MM.1S (cell line): ENCODE measurements at regions not wholly inside any gene's neighbourhood (a gene's known extent, or its start where the extent isn't known, plus 50 kb on each side); places are given as distances from the start of the nearest gene placed in this dataset.

Experiments
- DNase-seq: peaks from one replicate; pipeline ENCODE4 v3.0.0-alpha.2; 2015
- H2AFZ ChIP-seq: fragments of 300-600 bp; sonication (generic); 2 replicates; pipeline ENCODE4 v1.6.0; 2016; ENCODE audit warnings: antibody characterized with exemption, low read length
- H3F3A ChIP-seq: fragments of 300-600 bp; sonication (generic); 2 replicates; pipeline ENCODE4 v1.6.1; 2016; ENCODE audit warnings: mild to moderate bottlenecking, antibody characterized with exemption, low read length, moderate library complexity, mixed read lengths; ENCODE audit not compliant: insufficient read depth
- H3K27ac ChIP-seq: fragments of 300-600 bp; sonication (generic); 2 replicates; pipeline ENCODE4 v1.5.1; 2016; ENCODE audit warnings: mild to moderate bottlenecking, low read length
- H3K27me3 ChIP-seq: fragments of 300-600 bp; sonication (generic); replicated peaks from 2 replicates; pipeline ENCODE4 v1.6.0; 2016; ENCODE audit warnings: low read length; ENCODE audit not compliant: insufficient read depth
- H3K36me3 ChIP-seq: fragments of 300-600 bp; sonication (generic); replicated peaks from 2 replicates; pipeline ENCODE4 v1.6.1; 2016; ENCODE audit warnings: mild to moderate bottlenecking, low read length, mixed read lengths; ENCODE audit not compliant: insufficient read depth
- H3K4me1 ChIP-seq: fragments of 300-600 bp; sonication (generic); 2 replicates; pipeline ENCODE4 v1.6.1; 2016; ENCODE audit warnings: low read length, mixed read lengths
- H3K4me2 ChIP-seq: fragments of 300-600 bp; sonication (generic); 2 replicates; pipeline ENCODE4 v1.6.0; 2016; ENCODE audit warnings: low read depth, low read length
- H3K4me3 ChIP-seq: fragments of 300-600 bp; sonication (generic); 2 replicates; pipeline ENCODE4 v1.5.1; 2016; ENCODE audit warnings: low read length, mixed read lengths
- H3K79me2 ChIP-seq: fragments of 300-600 bp; sonication (generic); 2 replicates; pipeline ENCODE4 v1.6.1; 2016; ENCODE audit warnings: mixed run types, low read length, mixed read lengths
- H3K9ac ChIP-seq: fragments of 300-600 bp; sonication (generic); 2 replicates; pipeline ENCODE4 v1.6.1; 2016; ENCODE audit warnings: low read length, mixed read lengths
- H3K9me2 ChIP-seq: fragments of 300-600 bp; sonication (generic); replicated peaks from 2 replicates; pipeline ENCODE4 v1.6.1; 2016; ENCODE audit warnings: mild to moderate bottlenecking, low read length, mixed read lengths; ENCODE audit not compliant: insufficient read depth
- H3K9me3 ChIP-seq: fragments of 300-600 bp; sonication (generic); replicated peaks from 2 replicates; pipeline ENCODE4 v1.6.1; 2016; ENCODE audit warnings: mild to moderate bottlenecking, low read length, mixed read lengths; ENCODE audit not compliant: insufficient read depth
- H4K20me1 ChIP-seq: fragments of 300-600 bp; sonication (generic); 2 replicates; pipeline ENCODE4 v1.6.1; 2016; ENCODE audit warnings: mild to moderate bottlenecking, low read length, moderate library complexity, mixed read lengths; ENCODE audit not compliant: insufficient read depth
- CTCF ChIP-seq: fragments of 300-600 bp; sonication (generic); IDR thresholded peaks from 2 replicates; pipeline ENCODE4 v1.5.1; 2016; ENCODE audit warnings: antibody characterized with exemption, low read length, mixed read lengths
- EZH2 ChIP-seq: fragments of 300-600 bp; sonication (generic); optimal IDR thresholded peaks from 2 replicates; pipeline ENCODE3; 2017; ENCODE audit warnings: low read depth, mild to moderate bottlenecking, antibody characterized with exemption, low read length, mixed read lengths
- EZH2phosphoT487 ChIP-seq: fragments of 300-600 bp; sonication (generic); IDR thresholded peaks from 2 replicates; pipeline ENCODE4 v1.6.1; 2018; ENCODE audit warnings: antibody characterized with exemption, low read length

GRCh38 chr21:41598561-41599431 lies 90.8 kb upstream of the TMPRSS2 start:
- Histone ChIP-seq H3K9me3 (no peaks in the 10 kb centered on the region), H3K36me3 (no peaks in the 10 kb centered on the region), H2AFZ (no peak overlapping the region), H4K20me1 (no peaks in the 10 kb centered on the region), H3K27me3 (peaks cover 18% of the 10 kb centered on the region), H3K4me1 (no peaks in the 10 kb centered on the region), H3K27ac (no peak overlapping the region), H3K9me2 (no peaks in the 10 kb centered on the region), H3K79me2 (no peaks in the 10 kb centered on the region), H3K4me2 (no peak overlapping the region), H3F3A (no peaks in the 10 kb centered on the region), H3K4me3 (no peak overlapping the region), H3K9ac (no peak overlapping the region)
- no peak for TF ChIP-seq EZH2phosphoT487
- no peak for TF ChIP-seq CTCF
- no peak for TF ChIP-seq EZH2
- no peak for DNase-seq

GRCh38 chr21:41597811-41598231 lies 89.9 kb upstream of the TMPRSS2 start:
- peaks cover 18% of the 10 kb centered on the region for H3K27me3 ChIP-seq
- TF ChIP-seq EZH2 (no peak), CTCF (no peak), EZH2phosphoT487 (no peak)
- H2AFZ ChIP-seq = no peak overlapping the region
- H4K20me1 ChIP-seq = no peaks in the 10 kb centered on the region
- no peaks in the 10 kb centered on the region for H3K79me2 ChIP-seq
- H3K4me3 ChIP-seq = no peak overlapping the region
- DNase-seq = no peak
- H3K9ac ChIP-seq = no peak overlapping the region
- no peaks in the 10 kb centered on the region for H3K4me1 ChIP-seq
- H3K4me2 ChIP-seq = no peak overlapping the region
- H3K27ac ChIP-seq = no peak overlapping the region
- no peaks in the 10 kb centered on the region for H3K36me3 ChIP-seq
- H3K9me2 ChIP-seq = no peaks in the 10 kb centered on the region
- H3F3A ChIP-seq = no peaks in the 10 kb centered on the region
- no peaks in the 10 kb centered on the region for H3K9me3 ChIP-seq

- Histone ChIP-seq H3K79me2 (no peaks in the 10 kb centered on the region), H4K20me1 (no peaks in the 10 kb centered on the region), H3K4me1 (no peaks in the 10 kb centered on the region), H3K4me3 (no peak overlapping the region), H3K4me2 (no peak overlapping the region), H3F3A (no peaks in the 10 kb centered on the region), H2AFZ (no peak overlapping the region), H3K27me3 (peaks cover 14% of the 10 kb centered on the region), H3K9me2 (no peaks in the 10 kb centered on the region), H3K9me3 (no peaks in the 10 kb centered on the region), H3K9ac (no peak overlapping the region), H3K27ac (no peak overlapping the region), H3K36me3 (no peaks in the 10 kb centered on the region)
- TF ChIP-seq EZH2 (no peak), EZH2phosphoT487 (no peak), CTCF (no peak)
- DNase-seq = no peak
Observed at GRCh38 chr21:41597227-41597626, 89.3 kb upstream of the TMPRSS2 start.
